Spleen (tissue), 7 donors: ENCODE measurements at regions not wholly inside any gene's neighbourhood (a gene's known extent, or its start where the extent isn't known, plus 50 kb on each side); places are given as distances from the start of the nearest gene placed in this dataset.

ENCODE experiments used
- CTCF ChIP-seq, 11 experiments: fragments of 200-600 bp in 7 of 11; fragments of 450-650 bp in 4 of 11; sonication (generic) in 4 of 11; IDR thresholded peaks in 8 of 11; conservative IDR thresholded peaks in 3 of 11; 1 replicate in 7 of 11; 2 replicates in 4 of 11; pipeline versions ENCODE4 v1.4.0 to v1.8.0; 2016 to 2021; ENCODE audit warnings: antibody characterized with exemption in 11 of 11, inconsistent platforms in 4 of 11, mild to moderate bottlenecking in 1 of 11
- POLR2A ChIP-seq, 3 donors: fragments of 450-650 bp; IDR thresholded peaks; one replicate each; pipeline ENCODE4 v1.5.1; 2017; ENCODE audit warnings: antibody characterized with exemption in 3 of 3, mild to moderate bottlenecking in 1 of 3
- donor health status: DM: no; HTN: no; CAD: no; lungs with moderate emphysema.
- donor health status: DM: no; HTN: no; CAD: no.
- donor health status: DM: no; HTN: no; CAD: no.

DNA sequence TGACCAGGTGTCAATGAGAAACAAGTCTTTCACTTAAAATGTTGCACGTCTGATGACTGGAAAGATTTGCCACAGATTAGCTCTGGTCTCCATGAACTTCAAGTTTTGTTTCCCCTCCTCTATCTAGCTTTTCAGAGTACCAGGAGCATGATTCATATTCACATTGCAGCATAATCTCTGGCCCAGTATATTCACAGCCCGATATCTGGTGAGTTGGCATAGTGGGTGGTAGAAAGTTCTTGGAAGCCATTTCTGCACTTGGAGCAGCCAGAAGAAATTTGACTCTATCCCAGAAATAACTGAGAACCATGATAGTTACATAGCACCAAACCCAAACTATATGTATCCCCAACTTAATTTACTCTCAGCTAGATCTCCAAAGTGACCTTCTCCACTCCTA lies 503.9 kb downstream of the PID1 start:
- TF ChIP-seq CTCF (IDR thresholded peaks at IDR 0.05 in 8 of 11, conservative IDR thresholded peaks at IDR 0.05 in 3 of 11) (no peak), POLR2A (IDR thresholded peaks at IDR 0.05) (no peak)
